NOMO-1 (cell line): ENCODE measurements at regions not wholly inside any gene's neighbourhood (a gene's known extent, or its start where the extent isn't known, plus 50 kb on each side); places are given as distances from the start of the nearest gene placed in this dataset.
"Not testable (repeated sequence)": the region's sequence is repeated elsewhere in the genome, so short reads cannot be mapped to it uniquely, and the experiment has no call there.

ENCODE experiments used
- DNase-seq, 2 experiments: peaks; one replicate each; lab custom pipeline; 2025; ENCODE audit not compliant: unreplicated experiment in 2 of 2; lab: John Stamatoyannopoulos, UW

GRCh38 chr5:129163810-129164378, 69.3 kb downstream of the ISOC1 start:
- no peak for DNase-seq

- no peak for DNase-seq
Measured at GRCh38 chr5:129170050-129170449, 75.5 kb downstream of the ISOC1 start.

GRCh38 chr5:129171194-129171944, 76.8 kb downstream of the ISOC1 start:
- no peak for DNase-seq

- DNase-seq: no peak
Measured at GRCh38 chr5:129172580-129172979, 78.0 kb downstream of the ISOC1 start.

GRCh38 chr5:129173771-129174170, 79.2 kb downstream of the ISOC1 start:
- no peak for DNase-seq

GRCh38 chr5:129174480-129174879, 79.9 kb downstream of the ISOC1 start:
- DNase-seq: no peak

GRCh38 chr5:129177451-129177850, 82.9 kb downstream of the ISOC1 start:
- no peak for DNase-seq

- DNase-seq: peak; percentile 14 to 65
Measured at GRCh38 chr5:129199308-129199707, 104.8 kb downstream of the ISOC1 start.

- no peak for DNase-seq
Measured at GRCh38 chr5:129204525-129204924, 110.0 kb downstream of the ISOC1 start.

GRCh38 chr5:129216001-129216400, 121.5 kb downstream of the ISOC1 start:
- DNase-seq: no peak

- no peak for DNase-seq
Measured at GRCh38 chr5:129217179-129217578, 122.6 kb downstream of the ISOC1 start.

GRCh38 chr5:129223178-129223577, 128.6 kb downstream of the ISOC1 start:
- DNase-seq: no peak

GRCh38 chr5:129228577-129228976, 134.0 kb downstream of the ISOC1 start:
- DNase-seq: no peak

GRCh38 chr5:129241755-129242154, 147.2 kb downstream of the ISOC1 start:
- DNase-seq: no peak

GRCh38 chr5:129243039-129243438, 148.5 kb downstream of the ISOC1 start:
- DNase-seq: no peak

GRCh38 chr5:129244478-129244877, 149.9 kb downstream of the ISOC1 start:
- no peak for DNase-seq

GRCh38 chr5:129245489-129245888, 150.9 kb downstream of the ISOC1 start:
- no peak for DNase-seq

- no peak for DNase-seq
Measured at GRCh38 chr5:129246088-129246487, 151.5 kb downstream of the ISOC1 start.

- DNase-seq: no peak
Measured at GRCh38 chr5:129249886-129250285, 155.3 kb downstream of the ISOC1 start.

- no peak for DNase-seq
Measured at GRCh38 chr5:129271308-129271707, 176.8 kb downstream of the ISOC1 start.

GRCh38 chr5:129284010-129284409, 176.1 kb upstream of the ADAMTS19 start:
- DNase-seq: no peak

GRCh38 chr5:129294216-129294615, 165.9 kb upstream of the ADAMTS19 start:
- DNase-seq: not testable (repeated sequence)

- DNase-seq: no peak
Measured at GRCh38 chr5:129306725-129307124, 153.4 kb upstream of the ADAMTS19 start.
